Stimulated activated CD8-positive, alpha-beta memory T cell treated with anti-CD3 and anti-CD28 coated beads, Interleukin-12 subunit alpha, Interleukin-12 subunit beta, amount 100 ng/mL, for 4 hours (primary cell): ENCODE measurements at regions not wholly inside any gene's neighbourhood (a gene's known extent, or its start where the extent isn't known, plus 50 kb on each side); places are given as distances from the start of the nearest gene placed in this dataset.

Experiments used
- DNase-seq: peaks from one replicate; pipeline ENCODE4 v3.0.0-alpha.2; 2020; ENCODE audit warnings: low read depth

- no peak for DNase-seq
Observed at GRCh38 chr9:89808756-89809181, 204.0 kb downstream of the GADD45G start.

GRCh38 chr9:89810431-89810830, 205.6 kb downstream of the GADD45G start:
- DNase-seq, result no peak

- DNase-seq, result no peak
Observed at GRCh38 chr9:89811356-89811755, 206.5 kb downstream of the GADD45G start.

- no peak for DNase-seq
Observed at GRCh38 chr9:89811886-89812450, 207.2 kb downstream of the GADD45G start.

GRCh38 chr9:89812556-89813181, 207.9 kb downstream of the GADD45G start:
- no peak for DNase-seq

GRCh38 chr9:89813482-89813881, 208.7 kb downstream of the GADD45G start:
- no peak for DNase-seq

- no peak for DNase-seq
Observed at GRCh38 chr9:89814340-89815040, 209.7 kb downstream of the GADD45G start.

- DNase-seq, result no peak
Observed at GRCh38 chr9:89815061-89815902, 210.5 kb downstream of the GADD45G start.

- DNase-seq, result no peak
Observed at GRCh38 chr9:89815903-89816573, 211.2 kb downstream of the GADD45G start.

GRCh38 chr9:89817151-89817950, 212.5 kb downstream of the GADD45G start:
- no peak for DNase-seq

- no peak for DNase-seq
Observed at GRCh38 chr9:89820337-89820736, 215.5 kb downstream of the GADD45G start.

- DNase-seq, result no peak
Observed at GRCh38 chr9:89821081-89821480, 216.3 kb downstream of the GADD45G start.

- no peak for DNase-seq
Observed at GRCh38 chr9:89822996-89823395, 218.2 kb downstream of the GADD45G start.

- DNase-seq, result no peak
Observed at GRCh38 chr9:89825669-89826068, 220.9 kb downstream of the GADD45G start.

GRCh38 chr9:89826186-89826585, 221.4 kb downstream of the GADD45G start:
- no peak for DNase-seq

GRCh38 chr9:89829346-89829745, 224.5 kb downstream of the GADD45G start:
- DNase-seq, result no peak

- no peak for DNase-seq
Observed at GRCh38 chr9:89835666-89836065, 230.9 kb downstream of the GADD45G start.

- DNase-seq, result no peak
Observed at GRCh38 chr9:89837162-89837933, 232.5 kb downstream of the GADD45G start.

GRCh38 chr9:89837934-89838310, 233.1 kb downstream of the GADD45G start:
- no peak for DNase-seq

- DNase-seq, result no peak
Observed at GRCh38 chr9:89838621-89839020, 233.8 kb downstream of the GADD45G start.
